Loucy (cell line): ENCODE measurements at regions not wholly inside any gene's neighbourhood (a gene's known extent, or its start where the extent isn't known, plus 50 kb on each side); places are given as distances from the start of the nearest gene placed in this dataset.

ENCODE experiments used
- H2AFZ ChIP-seq: fragments of 200-600 bp; sonication (generic); 2 replicates; pipeline ENCODE4 v1.6.0; 2016; ENCODE audit warnings: antibody characterized with exemption, mild to moderate bottlenecking, low read length, moderate library complexity
- H3F3A ChIP-seq: fragments of 200-600 bp; 2 replicates; pipeline ENCODE4 v1.6.0; 2016; ENCODE audit warnings: antibody characterized with exemption, low read depth, mild to moderate bottlenecking
- H3K27me3 ChIP-seq: fragments of 200-600 bp; sonication (generic); 2 replicates; pipeline ENCODE4 v1.6.1; 2014; ENCODE audit warnings: low read length, mild to moderate bottlenecking; ENCODE audit not compliant: insufficient read depth, poor library complexity, severe bottlenecking
- H3K36me3 ChIP-seq: fragments of 200-600 bp; sonication (generic); 2 replicates; pipeline ENCODE4 v1.6.1; 2016; ENCODE audit warnings: low read length; ENCODE audit not compliant: insufficient read depth
- H3K4me1 ChIP-seq: fragments of 200-600 bp; sonication (generic); 2 replicates; pipeline ENCODE4 v1.5.1; 2014; ENCODE audit warnings: low read length, mild to moderate bottlenecking; ENCODE audit not compliant: insufficient read depth, poor library complexity, severe bottlenecking
- H3K4me2 ChIP-seq: fragments of 200-600 bp; sonication (generic); 2 replicates; pipeline ENCODE4 v1.6.0; 2014; ENCODE audit warnings: antibody characterized with exemption, low read length, low read depth, mild to moderate bottlenecking; ENCODE audit not compliant: poor library complexity, severe bottlenecking
- H3K4me3 ChIP-seq: fragments of 200-600 bp; sonication (generic); 2 replicates; pipeline ENCODE4 v1.5.1; 2014; ENCODE audit warnings: low read length, mild to moderate bottlenecking, mixed read lengths; ENCODE audit not compliant: poor library complexity, severe bottlenecking
- H3K79me2 ChIP-seq: fragments of 200-600 bp; sonication (generic); 2 replicates; pipeline ENCODE4 v1.6.1; 2014; ENCODE audit warnings: low read length; ENCODE audit not compliant: insufficient read depth
- H3K9ac ChIP-seq: fragments of 200-600 bp; sonication (generic); 2 replicates; pipeline ENCODE4 v1.6.0; 2014; ENCODE audit warnings: mild to moderate bottlenecking, low read depth, low read length, moderate library complexity; ENCODE audit not compliant: poor library complexity, severe bottlenecking
- H3K9me2 ChIP-seq: fragments of 200-600 bp; sonication (generic); replicated peaks from 2 replicates; pipeline ENCODE4 v1.6.1; 2016; ENCODE audit warnings: low read depth, low read length, mixed read lengths
- H3K9me3 ChIP-seq: fragments of 200-600 bp; sonication (generic); 2 replicates; pipeline ENCODE4 v1.6.1; 2014; ENCODE audit warnings: mild to moderate bottlenecking, antibody characterized with exemption, low read length, low read depth; ENCODE audit not compliant: insufficient read depth
- H4K20me1 ChIP-seq: fragments of 200-600 bp; sonication (generic); 2 replicates; pipeline ENCODE4 v1.6.0; 2014; ENCODE audit warnings: antibody characterized with exemption, low read length, mild to moderate bottlenecking; ENCODE audit not compliant: insufficient read depth, poor library complexity, severe bottlenecking
- EZH2phosphoT487 ChIP-seq: fragments of 200-600 bp; IDR thresholded peaks from 2 replicates; pipeline ENCODE4 v1.6.1; 2018; ENCODE audit warnings: antibody characterized with exemption, mild to moderate bottlenecking, moderate library complexity, borderline replicate concordance
- TF ChIP-seq, protein P1 (sequence below): fragments of 200-600 bp; sonication (generic); conservative IDR thresholded peaks from 2 replicates; pipeline ENCODE4 v1.5.1; 2014; ENCODE audit warnings: mild to moderate bottlenecking, antibody characterized with exemption, low read length

DNA sequence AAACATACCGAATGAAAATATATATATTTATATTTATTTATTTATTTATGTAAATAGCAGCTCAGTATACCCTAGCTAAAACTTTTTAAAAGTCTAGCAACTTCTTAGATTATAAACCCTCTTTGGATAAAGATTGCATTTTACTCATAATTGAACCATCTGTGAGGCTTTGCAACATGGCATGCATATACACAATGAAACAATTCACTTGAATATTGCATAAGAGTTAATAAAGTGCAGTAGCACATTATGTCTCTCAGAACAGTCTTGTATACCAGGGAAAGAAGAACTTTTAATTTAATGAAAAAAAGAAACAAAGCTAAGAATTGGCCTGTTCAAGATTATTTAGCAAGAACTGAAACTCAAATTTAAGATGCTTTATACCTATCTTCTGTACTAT, 1363.9 kb upstream of the ADGRL2 start:
- no peak overlapping the region for H3K9ac ChIP-seq
- H3K9me2 ChIP-seq: no peaks in the 10 kb centered on the region
- H2AFZ ChIP-seq: no peak overlapping the region
- no peaks in the 10 kb centered on the region for H3K27me3 ChIP-seq
- H3K36me3 ChIP-seq: no peaks in the 10 kb centered on the region
- no peaks in the 10 kb centered on the region for H3F3A ChIP-seq
- no peak overlapping the region for H3K4me3 ChIP-seq
- H4K20me1 ChIP-seq: no peaks in the 10 kb centered on the region
- TF ChIP-seq EZH2phosphoT487: no peak
- TF ChIP-seq, protein P1, sequence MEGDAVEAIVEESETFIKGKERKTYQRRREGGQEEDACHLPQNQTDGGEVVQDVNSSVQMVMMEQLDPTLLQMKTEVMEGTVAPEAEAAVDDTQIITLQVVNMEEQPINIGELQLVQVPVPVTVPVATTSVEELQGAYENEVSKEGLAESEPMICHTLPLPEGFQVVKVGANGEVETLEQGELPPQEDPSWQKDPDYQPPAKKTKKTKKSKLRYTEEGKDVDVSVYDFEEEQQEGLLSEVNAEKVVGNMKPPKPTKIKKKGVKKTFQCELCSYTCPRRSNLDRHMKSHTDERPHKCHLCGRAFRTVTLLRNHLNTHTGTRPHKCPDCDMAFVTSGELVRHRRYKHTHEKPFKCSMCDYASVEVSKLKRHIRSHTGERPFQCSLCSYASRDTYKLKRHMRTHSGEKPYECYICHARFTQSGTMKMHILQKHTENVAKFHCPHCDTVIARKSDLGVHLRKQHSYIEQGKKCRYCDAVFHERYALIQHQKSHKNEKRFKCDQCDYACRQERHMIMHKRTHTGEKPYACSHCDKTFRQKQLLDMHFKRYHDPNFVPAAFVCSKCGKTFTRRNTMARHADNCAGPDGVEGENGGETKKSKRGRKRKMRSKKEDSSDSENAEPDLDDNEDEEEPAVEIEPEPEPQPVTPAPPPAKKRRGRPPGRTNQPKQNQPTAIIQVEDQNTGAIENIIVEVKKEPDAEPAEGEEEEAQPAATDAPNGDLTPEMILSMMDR: no peak
- H3K4me1 ChIP-seq: no peaks in the 10 kb centered on the region
- H3K4me2 ChIP-seq: no peak overlapping the region
- H3K79me2 ChIP-seq: no peaks in the 10 kb centered on the region
- no peaks in the 10 kb centered on the region for H3K9me3 ChIP-seq

DNA sequence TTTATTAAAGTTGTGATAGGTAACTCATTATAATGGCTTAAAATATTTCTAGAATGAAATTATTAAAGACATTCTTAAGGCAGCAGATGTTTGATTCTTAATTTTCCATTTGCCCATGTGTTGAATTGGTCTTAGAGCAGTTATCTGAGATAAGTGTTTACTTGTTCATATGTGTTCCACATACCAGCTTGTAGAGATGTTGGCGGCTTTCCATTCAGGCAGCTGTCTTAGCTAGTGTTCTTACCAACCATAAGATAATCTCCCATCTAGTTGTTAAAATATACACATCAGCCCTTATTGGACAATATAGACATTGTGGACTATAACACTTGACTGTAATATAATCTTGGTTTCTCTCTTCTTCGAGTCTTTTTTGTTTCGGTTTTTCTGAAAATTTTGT, 1372.9 kb upstream of the ADGRL2 start:
- TF ChIP-seq EZH2phosphoT487: no peak
- TF ChIP-seq, protein P1: no peak
- no peaks in the 10 kb centered on the region for H3K9me3 ChIP-seq

DNA sequence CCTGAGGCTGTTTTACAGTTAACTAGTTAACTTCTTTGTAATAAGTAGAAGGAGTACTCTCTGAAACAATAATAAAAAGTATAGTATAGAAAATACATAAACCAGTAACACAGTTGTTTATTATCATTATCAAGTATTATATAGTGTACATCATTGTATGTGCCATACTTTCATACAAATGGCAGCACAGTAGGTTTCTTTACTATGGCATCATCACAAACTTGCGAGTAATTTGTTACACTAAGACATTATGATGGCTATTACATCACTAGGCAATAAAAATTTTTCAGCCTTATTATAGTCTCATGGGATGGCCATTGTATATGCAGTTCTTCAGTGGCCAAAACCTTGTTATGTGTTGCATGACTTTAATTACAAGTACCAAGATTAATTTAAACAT, 1376.5 kb upstream of the ADGRL2 start:
- Histone ChIP-seq H3K9ac (no peak overlapping the region), H3K79me2 (no peaks in the 10 kb centered on the region), H3K9me3 (no peaks in the 10 kb centered on the region), H3F3A (no peaks in the 10 kb centered on the region), H3K4me3 (no peak overlapping the region), H3K9me2 (no peaks in the 10 kb centered on the region), H4K20me1 (no peaks in the 10 kb centered on the region), H3K4me1 (no peaks in the 10 kb centered on the region), H3K4me2 (no peak overlapping the region), H2AFZ (no peak overlapping the region), H3K27me3 (no peaks in the 10 kb centered on the region), H3K36me3 (no peaks in the 10 kb centered on the region)
- TF ChIP-seq EZH2phosphoT487: no peak
- TF ChIP-seq, protein P1: no peak

More for the DNA sequence above, 1372.9 kb upstream of the ADGRL2 start:
- no peaks in the 10 kb centered on the region for H3K79me2 ChIP-seq
- H3K4me2 ChIP-seq: no peak overlapping the region
- H4K20me1 ChIP-seq: no peaks in the 10 kb centered on the region
- H2AFZ ChIP-seq: no peak overlapping the region
- no peak overlapping the region for H3K4me3 ChIP-seq
- H3F3A ChIP-seq: no peaks in the 10 kb centered on the region
- no peaks in the 10 kb centered on the region for H3K36me3 ChIP-seq
- H3K27me3 ChIP-seq: no peaks in the 10 kb centered on the region
- H3K9me2 ChIP-seq: no peaks in the 10 kb centered on the region
- no peaks in the 10 kb centered on the region for H3K4me1 ChIP-seq
- no peak overlapping the region for H3K9ac ChIP-seq
